ENCODE measurements at regions not wholly inside any gene's neighbourhood (a gene's known extent, or its start where the extent isn't known, plus 50 kb on each side); places are given as distances from the start of the nearest gene placed in this dataset.

DNA sequence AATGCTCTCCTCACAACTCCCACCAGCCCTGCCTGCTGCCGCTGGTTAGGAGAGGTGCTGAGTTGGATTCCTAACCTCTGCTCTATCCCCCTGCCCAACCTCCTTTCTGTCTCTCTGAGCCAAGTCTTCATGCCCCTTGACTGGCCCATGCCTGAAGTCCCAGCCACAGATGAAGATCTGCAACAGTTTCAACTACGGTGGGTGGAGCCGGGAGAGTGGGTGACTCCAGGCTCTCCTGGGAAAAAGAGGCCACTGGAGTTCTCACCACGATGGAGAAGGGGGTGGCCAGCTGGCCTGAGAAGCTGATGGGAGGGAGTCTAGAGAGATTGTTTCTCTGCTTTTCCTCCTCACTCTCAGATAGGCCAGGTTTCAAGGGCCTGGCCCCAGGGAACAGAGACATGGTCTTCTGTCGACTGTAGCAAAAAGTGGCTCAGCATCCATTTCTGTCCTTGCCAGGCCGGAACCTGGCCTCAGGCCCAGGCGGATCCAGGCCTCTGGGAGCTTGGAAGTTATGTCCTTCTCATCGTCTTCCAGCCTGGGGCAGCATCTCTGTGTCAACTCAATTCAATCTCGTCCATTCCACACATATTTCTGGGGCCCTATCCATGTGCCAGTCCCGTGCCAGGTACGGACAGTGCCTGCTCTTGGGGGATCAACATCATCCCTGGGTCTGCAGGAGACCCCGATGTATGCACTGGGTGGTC is 75.3 kb downstream of the INHBB start:
- DNase-seq (ENCODE audit: low spot score in 2 of 2) = no peak
- Mint-ChIP-seq H3K9me3 (no peaks in the 10 kb centered on the region), H3K27ac (no peak overlapping the region), H3K4me3 (no peak overlapping the region), H3K4me1 (no peaks in the 10 kb centered on the region), H3K36me3 (no peaks in the 10 kb centered on the region)
- no peak for ATAC-seq

DNA sequence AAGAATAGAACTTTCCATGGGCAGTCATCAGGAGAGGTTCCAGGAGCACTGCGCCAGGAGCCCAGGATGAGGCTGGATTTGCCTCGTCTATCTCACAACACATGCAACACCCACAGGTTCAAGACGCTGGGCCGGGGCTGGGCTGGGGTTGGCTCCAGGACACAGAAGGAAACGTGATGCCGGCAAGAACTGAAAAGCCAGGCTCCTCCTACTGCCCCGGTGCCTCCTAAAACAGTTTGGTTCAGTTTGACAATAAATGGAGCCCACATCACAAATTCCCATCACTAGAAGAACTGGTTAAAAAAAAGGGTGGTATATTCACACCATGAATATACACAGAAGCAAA is 75.9 kb downstream of the INHBB start:
- Mint-ChIP-seq H3K36me3 (no peaks in the 10 kb centered on the region), H3K9me3 (no peaks in the 10 kb centered on the region), H3K27ac (no peak overlapping the region), H3K4me3 (no peak overlapping the region), H3K4me1 (no peaks in the 10 kb centered on the region)
- DNase-seq (ENCODE audit: low spot score in 2 of 2) = no peak
- no peak for ATAC-seq

DNA sequence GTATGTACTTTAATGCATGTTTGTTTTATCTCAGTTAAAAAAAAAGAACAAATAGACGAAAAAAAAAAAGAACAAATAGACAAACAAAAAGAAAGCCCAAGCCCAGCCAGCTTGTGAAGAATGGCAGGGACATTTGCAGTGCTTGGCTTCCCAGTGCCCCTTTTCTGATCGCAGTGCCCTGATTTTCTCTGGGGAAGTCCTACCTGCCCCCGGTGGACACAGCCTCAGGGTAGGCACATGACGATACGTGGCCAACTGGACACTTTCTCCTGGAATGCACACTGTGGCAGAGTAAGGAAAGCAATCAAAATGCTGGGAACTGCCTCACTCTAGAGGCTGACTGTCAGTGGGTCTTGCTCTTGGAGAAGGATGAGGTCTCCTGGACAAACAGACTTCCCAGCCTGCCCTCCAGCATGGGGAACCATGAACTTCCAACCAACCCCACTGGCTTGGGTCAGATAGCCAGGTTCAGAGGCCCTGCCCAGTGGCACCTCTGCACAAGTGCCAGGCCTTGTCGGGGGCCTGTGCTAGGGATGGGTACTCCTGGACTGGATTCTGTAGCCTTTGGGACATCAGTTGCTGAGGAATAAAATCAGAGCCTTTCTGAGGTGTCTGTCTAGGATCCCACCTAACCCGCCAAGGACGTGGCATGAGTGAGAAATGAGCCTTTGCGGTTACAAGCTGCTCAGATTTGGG is 76.7 kb downstream of the INHBB start:
- H3K4me1 Mint-ChIP-seq = no peaks in the 10 kb centered on the region
- no peak overlapping the region for H3K27ac Mint-ChIP-seq
- DNase-seq (ENCODE audit: low spot score in 2 of 2) = no peak
- no peak for ATAC-seq
- no peaks in the 10 kb centered on the region for H3K36me3 Mint-ChIP-seq
- H3K9me3 Mint-ChIP-seq = no peaks in the 10 kb centered on the region
- no peak overlapping the region for H3K4me3 Mint-ChIP-seq

DNA sequence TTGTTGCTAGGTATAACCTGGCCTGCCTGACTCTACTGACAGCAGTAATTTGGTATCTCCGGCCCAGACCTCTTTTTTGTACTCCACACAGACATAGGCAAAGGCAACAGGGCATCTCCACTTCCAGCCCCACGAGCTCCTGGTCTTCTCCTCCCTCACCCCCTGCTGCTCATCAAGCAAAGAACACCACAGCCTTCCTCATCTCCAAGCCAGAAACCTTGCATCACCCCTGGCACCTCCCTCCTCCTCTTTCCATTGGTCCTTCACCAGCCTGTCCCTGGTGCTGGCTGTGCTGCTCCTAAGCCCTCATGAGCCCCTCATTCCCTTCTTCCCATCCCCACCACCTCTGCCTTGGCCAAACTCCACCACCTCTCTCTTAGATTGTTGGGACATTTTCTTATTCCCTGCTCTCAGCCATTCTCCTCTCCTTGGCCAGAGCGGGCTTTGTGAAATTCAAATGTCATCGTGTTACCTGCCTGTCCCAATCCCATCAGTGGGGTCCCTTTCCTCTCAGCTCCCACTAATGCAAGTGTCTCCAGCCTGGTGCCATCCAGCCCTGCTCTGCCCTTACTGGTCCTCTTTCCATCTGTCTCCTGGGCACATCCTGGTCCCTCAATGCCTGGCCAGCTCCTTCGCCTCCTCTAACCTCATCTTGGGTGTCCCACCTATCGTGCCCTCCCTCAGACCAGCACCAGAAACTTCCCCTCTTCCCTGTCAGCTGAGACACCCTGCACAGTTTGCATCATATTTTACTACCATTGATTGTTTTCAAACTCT is 77.4 kb downstream of the INHBB start:
- ATAC-seq = no peak
- no peaks in the 10 kb centered on the region for H3K9me3 Mint-ChIP-seq
- H3K36me3 Mint-ChIP-seq = no peaks in the 10 kb centered on the region

DNA sequence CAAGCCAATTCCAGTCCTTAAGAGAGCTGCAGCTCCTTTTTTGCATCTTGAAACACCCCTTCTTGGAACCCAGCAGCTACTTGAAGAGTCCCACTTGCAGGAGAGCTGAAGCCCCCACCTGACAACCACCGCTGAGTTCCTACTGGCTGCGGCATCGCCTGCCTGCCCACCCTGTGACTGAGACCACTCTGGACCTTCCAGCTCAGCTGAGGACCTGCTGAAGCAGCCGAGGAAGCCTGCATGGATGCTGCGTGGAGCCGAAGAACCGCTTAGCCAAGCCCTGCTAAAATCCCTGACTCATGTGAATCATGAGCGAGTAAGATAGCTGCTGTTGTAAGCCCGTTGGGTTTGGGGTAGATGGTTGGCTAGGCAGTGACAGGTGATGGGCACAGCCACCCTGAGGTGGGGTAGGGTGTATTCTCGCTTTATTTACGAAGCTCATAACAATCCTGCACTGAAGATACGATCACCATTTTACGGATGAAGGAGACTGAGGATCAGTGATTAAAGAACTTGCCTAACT is 78.4 kb downstream of the INHBB start:
- Mint-ChIP-seq H3K9me3 (no peaks in the 10 kb centered on the region), H3K36me3 (no peaks in the 10 kb centered on the region), H3K4me3 (no peak overlapping the region), H3K4me1 (no peaks in the 10 kb centered on the region), H3K27ac (no peak overlapping the region)
- ATAC-seq (no peak), DNase-seq (ENCODE audit: low spot score in 2 of 2) (no peak)

More for the DNA sequence above, 77.4 kb downstream of the INHBB start:
- no peak overlapping the region for H3K4me3 Mint-ChIP-seq
- no peak overlapping the region for H3K27ac Mint-ChIP-seq
- no peaks in the 10 kb centered on the region for H3K4me1 Mint-ChIP-seq
- DNase-seq (ENCODE audit: low spot score in 2 of 2) = no peak

DNA sequence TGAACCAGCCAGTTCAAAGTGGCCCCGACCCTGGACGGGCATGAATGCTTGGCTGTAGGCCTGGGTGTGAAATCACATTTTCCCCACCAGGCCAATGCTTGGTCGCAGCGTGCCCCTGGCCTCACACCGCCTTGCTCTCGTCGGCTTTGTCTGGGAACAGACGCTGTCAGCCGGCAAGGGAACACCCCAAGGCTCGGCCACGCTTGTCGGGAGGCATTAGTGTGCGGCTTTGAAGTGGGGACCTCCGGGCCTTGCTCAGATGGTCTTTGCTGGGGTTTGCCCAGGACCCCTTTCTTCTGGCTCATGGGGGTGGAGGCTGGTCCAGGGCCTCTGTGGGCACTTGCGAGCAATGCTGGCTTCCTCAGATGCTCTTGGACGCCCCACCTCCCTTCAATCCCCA is 79.1 kb downstream of the INHBB start:
- ATAC-seq = no peak
- Mint-ChIP-seq H3K4me1 (no peaks in the 10 kb centered on the region), H3K36me3 (peaks cover 4% of the 10 kb centered on the region), H3K9me3 (no peaks in the 10 kb centered on the region), H3K4me3 (no peak overlapping the region), H3K27ac (no peak overlapping the region)
- no peak for DNase-seq (ENCODE audit: low spot score in 2 of 2)

DNA sequence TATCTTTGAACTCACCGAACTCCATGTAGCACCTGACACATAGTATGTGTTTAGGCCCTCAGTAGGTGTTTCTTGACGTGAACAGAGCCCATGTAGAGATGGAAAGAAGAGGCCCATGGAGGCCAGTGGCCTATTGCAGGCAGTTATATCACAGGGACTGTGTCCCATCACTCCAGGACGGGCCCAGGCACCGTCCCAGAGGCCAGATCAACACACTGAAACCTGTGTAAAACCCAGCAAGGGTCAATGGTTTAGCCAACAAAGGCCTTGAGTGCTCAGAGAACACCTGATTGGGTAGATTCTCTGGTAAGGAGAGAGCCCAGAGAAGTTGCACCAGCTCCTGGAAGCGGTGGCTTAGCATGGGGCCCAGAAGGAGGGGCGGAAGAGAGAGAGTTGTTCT is 82.8 kb downstream of the INHBB start:
- H3K36me3 Mint-ChIP-seq = peaks cover 4% of the 10 kb centered on the region
- no peaks in the 10 kb centered on the region for H3K4me1 Mint-ChIP-seq
- no peak for ATAC-seq
- no peak overlapping the region for H3K4me3 Mint-ChIP-seq
- no peaks in the 10 kb centered on the region for H3K9me3 Mint-ChIP-seq
- no peak for DNase-seq (ENCODE audit: low spot score in 2 of 2)
- no peak overlapping the region for H3K27ac Mint-ChIP-seq

DNA sequence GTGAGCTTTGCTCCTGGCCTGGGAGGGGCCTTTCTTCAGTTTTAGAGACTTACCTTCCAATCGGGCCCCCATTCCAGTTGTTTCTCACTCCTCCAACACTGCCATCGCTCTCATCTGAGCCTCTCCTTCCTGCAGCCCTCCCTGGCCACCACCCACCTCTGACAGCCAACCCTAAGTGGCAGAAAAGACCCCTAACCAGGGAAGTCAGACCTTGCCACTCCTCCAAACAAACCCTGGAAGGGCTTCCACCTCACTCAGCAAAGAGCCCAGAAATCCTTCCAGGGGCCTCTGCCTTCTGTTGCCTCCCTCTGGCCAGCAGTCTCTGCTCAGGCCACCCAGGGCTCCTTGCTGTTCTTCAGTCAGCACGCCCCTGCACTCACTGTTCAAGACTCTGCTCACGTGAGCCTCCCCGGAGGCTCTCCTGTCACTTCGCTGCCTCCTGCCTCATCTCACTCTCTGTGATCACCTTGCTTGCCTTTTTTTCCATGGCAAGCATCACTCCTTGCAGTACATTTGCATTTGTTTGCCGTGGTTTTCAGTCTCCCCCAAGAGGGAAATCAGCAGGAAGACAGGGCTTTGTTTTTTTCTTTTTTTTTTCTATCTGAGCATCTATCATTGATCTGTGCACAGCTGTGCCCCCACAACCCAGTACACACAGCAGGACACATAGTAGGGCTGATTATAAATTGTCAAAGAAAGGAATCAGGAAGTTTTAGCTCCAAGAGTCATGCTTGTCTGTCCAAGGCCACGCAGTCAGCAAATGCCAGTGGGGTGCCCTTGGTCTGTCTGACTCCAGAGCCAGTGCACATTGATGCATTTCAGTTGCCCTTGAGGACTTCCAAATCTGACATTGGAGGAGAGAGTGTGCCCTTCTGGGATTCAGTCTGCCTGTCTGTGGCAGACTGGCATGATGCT is 83.9 kb downstream of the INHBB start:
- no peak for DNase-seq (ENCODE audit: low spot score in 2 of 2)
- Mint-ChIP-seq H3K27ac (peak overlapping the region; percentile 49), H3K4me1 (no peaks in the 10 kb centered on the region), H3K36me3 (peaks cover 4% of the 10 kb centered on the region), H3K4me3 (no peak overlapping the region), H3K9me3 (no peaks in the 10 kb centered on the region)
- no peak for ATAC-seq

DNA sequence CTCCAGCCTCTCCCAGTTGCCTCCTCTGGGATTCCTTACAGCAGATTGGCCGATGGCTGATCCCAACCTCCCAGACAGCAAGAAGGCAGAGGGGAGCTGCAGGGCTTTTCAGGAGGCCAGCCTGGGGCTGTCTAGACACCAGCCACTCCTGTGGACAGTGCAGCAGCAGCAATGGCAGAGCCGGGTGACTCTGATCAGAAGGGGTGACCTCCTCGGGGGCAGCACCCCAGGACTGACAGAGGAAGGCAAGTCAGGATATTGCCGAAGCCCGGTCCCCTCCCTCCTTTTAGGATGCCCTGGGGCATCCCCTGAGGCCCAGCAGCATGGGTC is 84.5 kb downstream of the INHBB start:
- Mint-ChIP-seq H3K9me3 (no peaks in the 10 kb centered on the region), H3K4me3 (no peak overlapping the region), H3K27ac (no peak overlapping the region), H3K4me1 (no peaks in the 10 kb centered on the region), H3K36me3 (peaks cover 4% of the 10 kb centered on the region)
- ATAC-seq (no peak), DNase-seq (ENCODE audit: low spot score in 2 of 2) (no peak)

DNA sequence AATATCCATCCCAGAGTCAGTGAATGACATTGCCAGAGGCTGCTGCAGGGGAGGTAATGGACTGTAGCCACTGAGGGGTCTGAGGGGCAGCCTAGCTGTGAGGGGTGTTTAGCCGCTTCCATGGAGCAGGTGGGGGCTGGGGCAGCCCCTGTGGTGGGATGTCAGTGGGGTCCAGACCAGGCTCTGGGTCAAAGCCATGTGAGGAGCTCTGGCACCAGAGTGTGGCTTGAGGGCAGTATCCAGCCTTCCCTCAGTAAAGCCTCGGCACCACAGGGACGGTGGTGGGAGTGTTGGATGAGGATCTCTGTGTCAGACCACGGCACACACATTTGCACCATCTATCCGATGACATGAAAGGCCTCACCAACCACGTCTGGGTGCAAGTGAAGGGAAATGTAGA is 85.0 kb downstream of the INHBB start:
- no peak for ATAC-seq
- DNase-seq (ENCODE audit: low spot score in 2 of 2) = no peak
- Mint-ChIP-seq H3K4me3 (no peak overlapping the region), H3K27ac (no peak overlapping the region), H3K4me1 (no peaks in the 10 kb centered on the region), H3K36me3 (peaks cover 4% of the 10 kb centered on the region), H3K9me3 (no peaks in the 10 kb centered on the region)

DNA sequence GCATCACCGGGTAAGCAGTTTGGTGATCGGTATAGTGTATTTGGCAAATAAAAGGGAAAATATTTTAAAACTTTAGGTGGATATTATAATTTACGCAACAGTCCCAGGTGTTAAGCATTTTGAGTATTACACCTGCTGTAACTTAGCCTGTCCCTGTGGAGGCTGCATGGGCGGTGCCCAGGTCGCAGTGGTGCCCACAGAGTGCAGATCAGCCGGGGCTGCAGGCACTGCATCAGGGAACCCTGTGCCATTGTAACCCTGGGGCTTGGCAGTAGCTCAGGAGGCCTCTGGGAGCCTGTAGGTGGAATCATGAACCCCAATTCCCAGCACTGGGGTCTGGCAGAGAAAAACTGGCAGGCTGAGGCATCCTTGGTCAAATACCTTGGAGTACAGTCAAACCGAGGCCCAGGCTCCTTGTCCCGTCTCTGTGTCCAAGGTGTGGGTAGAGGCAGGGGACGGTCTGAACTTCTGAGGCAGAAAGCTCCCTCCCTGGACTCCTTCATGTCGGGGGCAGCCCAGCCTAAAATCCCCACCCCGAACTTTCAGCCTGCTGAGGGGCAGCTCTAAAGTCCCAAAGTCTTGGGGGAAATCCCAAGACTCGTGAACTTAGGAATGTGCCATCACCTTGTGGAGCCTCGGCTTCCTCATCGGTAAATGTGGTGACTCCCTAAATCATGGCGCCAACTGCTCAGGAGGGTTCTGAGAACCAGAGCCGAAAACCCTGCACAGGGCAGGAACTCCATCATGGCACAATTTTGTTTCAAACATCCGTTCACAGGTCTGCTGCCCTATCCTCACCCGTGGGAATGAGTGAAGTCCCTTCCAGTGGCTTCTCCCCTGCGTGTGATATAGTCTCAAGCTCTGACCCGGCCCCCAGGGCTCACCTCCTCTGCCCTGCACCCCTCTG is 85.7 kb downstream of the INHBB start:
- no peak overlapping the region for H3K27ac Mint-ChIP-seq
- no peak overlapping the region for H3K4me3 Mint-ChIP-seq
- DNase-seq (ENCODE audit: low spot score in 2 of 2) (no peak), ATAC-seq (no peak)
- peaks cover 4% of the 10 kb centered on the region for H3K36me3 Mint-ChIP-seq
- no peaks in the 10 kb centered on the region for H3K4me1 Mint-ChIP-seq
- no peaks in the 10 kb centered on the region for H3K9me3 Mint-ChIP-seq

DNA sequence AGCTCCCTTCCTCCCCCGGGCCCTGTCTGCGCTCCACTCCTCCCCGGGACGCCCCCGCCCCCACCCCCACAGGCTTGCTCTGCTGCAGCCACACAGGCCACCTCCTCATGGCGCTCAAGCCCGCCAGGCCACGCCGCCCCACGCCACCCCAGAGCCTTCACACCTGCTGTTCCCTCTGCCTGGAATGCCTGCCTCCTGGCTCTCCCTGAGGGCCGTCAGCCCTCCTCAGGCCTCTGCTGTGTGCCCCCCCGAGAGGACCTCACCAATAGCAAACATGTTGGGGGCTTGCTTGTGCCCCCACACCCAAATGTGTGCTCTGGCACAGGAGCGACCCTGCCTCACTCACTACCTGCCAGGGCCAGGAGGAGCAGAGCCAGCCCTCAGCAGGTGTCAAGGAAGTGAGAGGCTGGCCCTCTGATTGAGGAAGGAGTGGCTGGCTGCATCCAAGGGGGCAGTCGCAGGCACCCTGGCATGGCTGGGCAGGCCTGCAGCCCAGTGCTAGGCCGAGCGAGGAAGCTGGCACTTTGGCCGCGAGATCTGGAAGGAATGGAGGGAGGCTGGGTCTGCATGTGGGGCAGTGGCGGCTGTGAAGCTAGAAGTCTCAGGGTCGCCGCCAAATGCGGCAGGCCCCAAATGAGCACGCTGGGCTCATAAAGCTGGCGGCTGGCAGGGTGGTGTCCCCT is 86.5 kb downstream of the INHBB start:
- Mint-ChIP-seq H3K4me3 (no peak overlapping the region), H3K36me3 (peaks cover 4% of the 10 kb centered on the region), H3K4me1 (no peaks in the 10 kb centered on the region), H3K27ac (no peak overlapping the region), H3K9me3 (no peaks in the 10 kb centered on the region)
- ATAC-seq = no peak
- DNase-seq (ENCODE audit: low spot score in 2 of 2) = no peak

DNA sequence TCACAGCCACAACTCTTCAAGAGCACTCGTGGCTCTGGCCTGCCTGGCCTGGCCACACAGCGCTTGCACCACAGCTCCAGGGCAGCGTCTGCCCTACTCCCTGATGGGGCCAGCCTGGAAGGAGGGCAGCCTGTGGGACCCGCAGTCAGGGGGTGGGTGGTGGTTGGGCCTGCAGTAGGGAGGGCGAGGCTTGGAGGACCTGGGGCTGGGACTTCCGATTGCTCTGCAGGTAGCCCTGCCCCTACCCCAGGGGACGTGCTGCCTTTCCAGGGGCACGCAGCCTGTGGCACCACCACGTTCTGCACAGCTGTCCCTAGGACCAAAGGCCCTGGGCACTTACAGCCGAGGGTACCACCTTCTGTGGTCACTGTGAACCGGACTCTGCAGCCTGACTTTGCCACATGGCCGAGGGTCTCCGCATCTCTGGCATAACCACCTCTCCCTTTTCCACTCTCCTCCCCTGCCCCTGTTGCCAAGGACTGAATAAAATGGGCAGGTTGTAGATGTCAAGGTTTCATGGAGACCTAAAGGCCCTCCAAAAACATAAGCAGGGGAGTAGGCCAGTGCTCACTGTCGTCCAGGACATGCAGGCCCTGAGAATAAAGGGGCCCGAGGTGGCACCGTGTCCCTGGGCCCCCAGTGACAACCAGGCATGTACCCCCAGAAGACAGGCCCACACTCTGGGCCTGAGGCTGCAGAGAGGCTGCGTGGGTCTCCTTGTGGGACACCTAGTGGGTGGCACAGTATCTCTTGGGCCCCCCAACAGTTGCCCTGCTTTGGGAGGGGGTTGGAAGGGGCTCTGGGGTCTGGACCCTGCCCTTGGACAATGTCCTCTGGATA is 87.3 kb downstream of the INHBB start:
- no peaks in the 10 kb centered on the region for H3K4me1 Mint-ChIP-seq
- no peak overlapping the region for H3K4me3 Mint-ChIP-seq
- H3K27ac Mint-ChIP-seq = no peak overlapping the region
- no peaks in the 10 kb centered on the region for H3K9me3 Mint-ChIP-seq
- peaks cover 4% of the 10 kb centered on the region for H3K36me3 Mint-ChIP-seq
- no peak for DNase-seq (ENCODE audit: low spot score in 2 of 2)
- no peak for ATAC-seq

Measured in stimulated activated effector memory CD8-positive, alpha-beta T cell treated with anti-CD3 and anti-CD28 coated beads, Interleukin-12 subunit alpha, Interleukin-12 subunit beta, amount 100 ng/mL, for 72 hours (primary cell).